ENCODE measurements at regions not wholly inside any gene's neighbourhood (a gene's known extent, or its start where the extent isn't known, plus 50 kb on each side); places are given as distances from the start of the nearest gene placed in this dataset.

- Histone ChIP-seq H2AFZ (ENCODE audit: low read length) (no peak overlapping the region), H3K4me1 (ENCODE audit: insufficient read depth, low read length) (no peaks in the 10 kb centered on the region), H3K27me3 (ENCODE audit: insufficient read depth, low read length) (peaks cover 37% of the 10 kb centered on the region), H3K27ac (ENCODE audit: low read depth, low read length) (no peak overlapping the region), H4K20me1 (ENCODE audit: insufficient read depth, low read length) (no peaks in the 10 kb centered on the region), H3K9me3 (ENCODE audit: low read depth, low read length) (peaks cover 3% of the 10 kb centered on the region), H3K4me2 (ENCODE audit: insufficient read depth, low read length) (no peak overlapping the region), H3K36me3 (ENCODE audit: insufficient read depth, low read length) (no peaks in the 10 kb centered on the region), H3K4me3 (ENCODE audit: insufficient read depth, low read length) (no peak overlapping the region), H3K79me2 (ENCODE audit: insufficient read depth, low read length) (no peaks in the 10 kb centered on the region)
- no peak for TF ChIP-seq CTCF (IDR thresholded peaks at IDR 0.05; ENCODE audit: extremely low read depth, low read depth, low read length)
- no peak for DNase-seq (ENCODE audit: insufficient read length, low spot score, missing footprints)
Observed at GRCh38 chr5:176716320-176716719, 69.0 kb downstream of the TSPAN17 start.

DNA sequence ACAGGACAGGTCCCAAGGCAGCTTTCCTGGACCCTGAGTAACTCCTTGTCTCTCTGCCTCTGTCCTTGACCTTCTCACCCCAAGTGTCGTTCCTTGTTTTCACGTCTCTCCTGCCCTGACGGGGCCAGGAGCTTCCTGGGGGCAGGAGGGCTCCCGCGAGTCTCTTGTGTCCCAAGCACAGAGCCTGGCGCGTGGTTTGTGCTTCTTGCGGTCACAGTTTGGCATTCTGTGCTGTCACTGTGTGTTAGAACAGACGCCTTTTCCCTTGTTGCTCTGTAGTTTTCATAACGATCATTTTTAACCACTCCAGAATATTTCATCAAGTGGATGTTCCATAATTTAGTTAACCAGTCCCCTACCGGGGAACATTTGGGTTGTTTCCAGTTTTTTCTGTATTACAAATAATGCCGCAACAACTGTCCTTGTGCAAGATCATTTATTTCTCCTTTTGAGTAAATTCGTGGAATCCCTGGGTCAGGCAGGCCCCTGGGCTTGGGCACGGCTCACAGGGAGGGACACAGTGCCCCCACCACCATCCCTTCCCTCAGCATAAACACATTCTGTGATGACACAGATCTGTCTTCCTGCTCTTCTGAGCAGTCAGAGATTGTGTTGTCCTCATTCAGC is 71.9 kb downstream of the TSPAN17 start:
- peaks cover 3% of the 10 kb centered on the region for H3K9me3 ChIP-seq (ENCODE audit: low read depth, low read length)
- H2AFZ ChIP-seq (ENCODE audit: low read length): no peak overlapping the region
- no peaks in the 10 kb centered on the region for H3K36me3 ChIP-seq (ENCODE audit: insufficient read depth, low read length)
- H3K27ac ChIP-seq (ENCODE audit: low read depth, low read length): no peak overlapping the region
- no peak for DNase-seq (ENCODE audit: insufficient read length, low spot score, missing footprints)
- peaks cover 48% of the 10 kb centered on the region for H3K27me3 ChIP-seq (ENCODE audit: insufficient read depth, low read length)
- no peaks in the 10 kb centered on the region for H3K79me2 ChIP-seq (ENCODE audit: insufficient read depth, low read length)
- no peak overlapping the region for H3K4me3 ChIP-seq (ENCODE audit: insufficient read depth, low read length)
- no peak overlapping the region for H3K4me2 ChIP-seq (ENCODE audit: insufficient read depth, low read length)
- no peaks in the 10 kb centered on the region for H4K20me1 ChIP-seq (ENCODE audit: insufficient read depth, low read length)
- no peaks in the 10 kb centered on the region for H3K4me1 ChIP-seq (ENCODE audit: insufficient read depth, low read length)
- no peak for TF ChIP-seq CTCF (IDR thresholded peaks at IDR 0.05; ENCODE audit: extremely low read depth, low read depth, low read length)

DNA sequence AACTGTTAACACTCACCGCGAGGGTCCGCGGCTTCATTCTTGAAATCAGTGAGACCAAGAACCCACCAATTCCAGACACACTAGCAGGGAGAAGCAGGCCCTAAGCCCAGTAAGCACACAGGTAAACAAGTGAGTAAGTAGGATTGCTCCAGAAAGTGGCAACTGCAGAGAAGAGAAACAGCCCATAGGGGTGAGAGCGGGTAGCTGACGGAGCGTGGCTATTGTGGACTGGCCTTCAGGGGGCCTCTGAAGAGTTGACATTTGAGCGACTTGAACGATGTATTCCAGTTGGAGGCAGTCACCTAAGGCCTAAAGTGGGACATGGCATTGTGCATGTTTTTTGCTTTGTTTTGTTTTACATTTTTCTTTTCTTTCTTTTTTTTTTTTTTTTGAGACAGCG is 74.2 kb downstream of the TSPAN17 start:
- Histone ChIP-seq H3K79me2 (ENCODE audit: insufficient read depth, low read length) (no peaks in the 10 kb centered on the region), H3K9me3 (ENCODE audit: low read depth, low read length) (no peaks in the 10 kb centered on the region), H2AFZ (ENCODE audit: low read length) (no peak overlapping the region), H3K27ac (ENCODE audit: low read depth, low read length) (no peak overlapping the region), H3K4me2 (ENCODE audit: insufficient read depth, low read length) (no peak overlapping the region), H3K27me3 (ENCODE audit: insufficient read depth, low read length) (peaks cover 67% of the 10 kb centered on the region), H4K20me1 (ENCODE audit: insufficient read depth, low read length) (no peaks in the 10 kb centered on the region), H3K36me3 (ENCODE audit: insufficient read depth, low read length) (no peaks in the 10 kb centered on the region), H3K4me3 (ENCODE audit: insufficient read depth, low read length) (no peak overlapping the region), H3K4me1 (ENCODE audit: insufficient read depth, low read length) (no peaks in the 10 kb centered on the region)
- DNase-seq (ENCODE audit: insufficient read length, low spot score, missing footprints): no peak
- TF ChIP-seq CTCF (IDR thresholded peaks at IDR 0.05; ENCODE audit: extremely low read depth, low read depth, low read length): no peak

- H3K27me3 ChIP-seq (ENCODE audit: insufficient read depth, low read length): peaks cover 72% of the 10 kb centered on the region
Observed at GRCh38 chr5:176722757-176723156, 75.5 kb downstream of the TSPAN17 start.

More at GRCh38 chr5:176722757-176723156, 75.5 kb downstream of the TSPAN17 start:
- Histone ChIP-seq H4K20me1 (ENCODE audit: insufficient read depth, low read length) (no peaks in the 10 kb centered on the region), H3K27ac (ENCODE audit: low read depth, low read length) (no peak overlapping the region), H3K9me3 (ENCODE audit: low read depth, low read length) (no peaks in the 10 kb centered on the region), H3K4me1 (ENCODE audit: insufficient read depth, low read length) (no peaks in the 10 kb centered on the region), H3K4me2 (ENCODE audit: insufficient read depth, low read length) (no peak overlapping the region), H3K36me3 (ENCODE audit: insufficient read depth, low read length) (no peaks in the 10 kb centered on the region), H2AFZ (ENCODE audit: low read length) (no peak overlapping the region), H3K79me2 (ENCODE audit: insufficient read depth, low read length) (no peaks in the 10 kb centered on the region), H3K4me3 (ENCODE audit: insufficient read depth, low read length) (no peak overlapping the region)
- DNase-seq (ENCODE audit: insufficient read length, low spot score, missing footprints): no peak
- no peak for TF ChIP-seq CTCF (IDR thresholded peaks at IDR 0.05; ENCODE audit: extremely low read depth, low read depth, low read length)

Measured in osteoblast (primary cell).